ENCODE measurements at regions not wholly inside any gene's neighbourhood (a gene's known extent, or its start where the extent isn't known, plus 50 kb on each side); places are given as distances from the start of the nearest gene placed in this dataset.
A peak's percentile ranks its signal among the peaks of the same experiment; 100 is the strongest.

- no peak for TF ChIP-seq CTCF (IDR thresholded peaks at IDR 0.05)
- no peak for TF ChIP-seq EZH2 (IDR thresholded peaks at IDR 0.05; ENCODE audit: borderline replicate concordance, insufficient read depth, low read depth, low read length, poor library complexity, severe bottlenecking)
- Histone ChIP-seq H3K79me2 (ENCODE audit: control insufficient read depth, insufficient read depth, low read length) (peaks cover 99% of the 10 kb centered on the region), H3K4me2 (replicated peaks; ENCODE audit: low read depth, low read length, poor library complexity, severe bottlenecking) (no peak overlapping the region), H3K9ac (ENCODE audit: low read length) (no peak overlapping the region), H3K27ac (ENCODE audit: low read length in 2 of 2) (peak overlapping the region in 1 of 2 donors; percentile 5), H2AFZ (ENCODE audit: insufficient read depth, low read depth, low read length, poor library complexity, severe bottlenecking) (no peak overlapping the region), H3K4me3 (ENCODE audit: control extremely low read depth in 1 of 5, extremely low read depth in 1 of 5, insufficient read depth in 1 of 5, low read depth in 2 of 5, low read length in 4 of 5) (no peak overlapping the region), H3K9me3 (ENCODE audit: control extremely low read depth in 1 of 3, control insufficient read depth in 2 of 3, insufficient read depth in 1 of 3, low read length in 2 of 3) (no peaks in the 10 kb centered on the region), H3K4me1 (ENCODE audit: control insufficient read depth in 2 of 2, insufficient read depth in 2 of 2, low read length in 2 of 2) (peaks cover 44 to 45% of the 10 kb centered on the region in 2 donors), H4K20me1 (ENCODE audit: control insufficient read depth, insufficient read depth, low read length, poor library complexity, severe bottlenecking) (peaks cover 72% of the 10 kb centered on the region), H3K36me3 (replicated peaks in 1 of 2; ENCODE audit: control extremely low read depth in 1 of 2, control insufficient read depth in 1 of 2, extremely low read depth in 1 of 2, insufficient read depth in 2 of 2, low read length in 1 of 2) (peaks cover 0 to 31% of the 10 kb centered on the region in 2 experiments), H3K27me3 (replicated peaks in 1 of 4; ENCODE audit: control extremely low read depth in 1 of 4, control insufficient read depth in 3 of 4, insufficient read depth in 4 of 4, low read length in 3 of 4) (no peaks in the 10 kb centered on the region)
- DNase-seq (no peak), ATAC-seq (ENCODE audit: low read depth) (no peak)
- Mint-ChIP-seq H3K9me3 (ENCODE audit: insufficient read depth) (no peaks in the 10 kb centered on the region), H3K27ac (no peak overlapping the region), H3K4me3 (no peak overlapping the region), H3K27me3 (no peaks in the 10 kb centered on the region), H3K4me1 (peaks cover 87% of the 10 kb centered on the region)
- CTCF ChIA-PET, result no interaction called here
- WGBS (ENCODE audit: insufficient coverage), result no CpG with 5 or more reads among the region's 11 CpGs
- POLR2A ChIA-PET, result interaction anchor here (0.6 to 0.7 kb wide), 2 partner anchors 10 to 14 kb away, joined by 3 read pairs; no protein-coding TSS in a partner anchor
- intact Hi-C loops (cut with micrococcal nuclease), result no loop called here
Measured at GRCh38 chr7:131013716-131014115, 279.7 kb upstream of the KLF14 start.

- Mint-ChIP-seq H3K9me3 (ENCODE audit: insufficient read depth) (no peaks in the 10 kb centered on the region), H3K27ac (no peak overlapping the region), H3K4me1 (peaks cover 81% of the 10 kb centered on the region), H3K27me3 (no peaks in the 10 kb centered on the region), H3K4me3 (no peak overlapping the region)
- no peak for ATAC-seq (ENCODE audit: low read depth)
- peaks cover 0 to 31% of the 10 kb centered on the region in 2 experiments for H3K36me3 ChIP-seq (replicated peaks in 1 of 2; ENCODE audit: control extremely low read depth in 1 of 2, control insufficient read depth in 1 of 2, extremely low read depth in 1 of 2, insufficient read depth in 2 of 2, low read length in 1 of 2)
- TF ChIP-seq CTCF (IDR thresholded peaks at IDR 0.05) (no peak), EZH2 (IDR thresholded peaks at IDR 0.05; ENCODE audit: borderline replicate concordance, insufficient read depth, low read depth, low read length, poor library complexity, severe bottlenecking) (no peak)
- H3K4me3 ChIP-seq (ENCODE audit: control extremely low read depth in 1 of 5, extremely low read depth in 1 of 5, insufficient read depth in 1 of 5, low read depth in 2 of 5, low read length in 4 of 5), result no peak overlapping the region
- H3K9ac ChIP-seq (ENCODE audit: low read length), result no peak overlapping the region
- CTCF ChIA-PET, result no interaction called here
- WGBS (ENCODE audit: insufficient coverage), result no CpG with 5 or more reads among the region's 7 CpGs
- H2AFZ ChIP-seq (ENCODE audit: insufficient read depth, low read depth, low read length, poor library complexity, severe bottlenecking), result no peak overlapping the region
- peaks cover 35 to 40% of the 10 kb centered on the region in 2 donors for H3K4me1 ChIP-seq (ENCODE audit: control insufficient read depth in 2 of 2, insufficient read depth in 2 of 2, low read length in 2 of 2)
- H3K27ac ChIP-seq (ENCODE audit: low read length in 2 of 2), result no peak overlapping the region
- peaks cover 99% of the 10 kb centered on the region for H3K79me2 ChIP-seq (ENCODE audit: control insufficient read depth, insufficient read depth, low read length)
- H3K4me2 ChIP-seq (replicated peaks; ENCODE audit: low read depth, low read length, poor library complexity, severe bottlenecking), result no peak overlapping the region
- DNase-seq, result no peak
- H3K9me3 ChIP-seq (ENCODE audit: control extremely low read depth in 1 of 3, control insufficient read depth in 2 of 3, insufficient read depth in 1 of 3, low read length in 2 of 3), result no peaks in the 10 kb centered on the region
- H4K20me1 ChIP-seq (ENCODE audit: control insufficient read depth, insufficient read depth, low read length, poor library complexity, severe bottlenecking), result peaks cover 80% of the 10 kb centered on the region
- POLR2A ChIA-PET, result interaction anchor here (0.6 kb wide), 1 partner anchor 116 kb away, joined by 3 read pairs; no protein-coding TSS in a partner anchor
- intact Hi-C loops (cut with micrococcal nuclease), result no loop called here
- H3K27me3 ChIP-seq (replicated peaks in 1 of 4; ENCODE audit: control extremely low read depth in 1 of 4, control insufficient read depth in 3 of 4, insufficient read depth in 4 of 4, low read length in 3 of 4), result no peaks in the 10 kb centered on the region
Measured at GRCh38 chr7:131014906-131015656, 281.1 kb upstream of the KLF14 start.

Data from B cell (primary cell).